H1 (cell line): ENCODE measurements at regions not wholly inside any gene's neighbourhood (a gene's known extent, or its start where the extent isn't known, plus 50 kb on each side); places are given as distances from the start of the nearest gene placed in this dataset.

Experiments
- CTCF ChIA-PET: fragments of 300-600 bp; sonication (Branson Sonifier 250); formaldehyde crosslinking; loops from one replicate; lab custom pipeline; 2021; ENCODE audit not compliant: partially characterized antibody; lab: Charles Lee
- POLR2A ChIA-PET: fragments of 300-600 bp; sonication (Branson Sonifier 250); formaldehyde crosslinking; loops from one replicate; lab custom pipeline; 2021; ENCODE audit warnings: inconsistent platforms; ENCODE audit not compliant: partially characterized antibody; lab: Charles Lee
- DNase-seq, 2 experiments: peaks; one replicate each; pipeline versions ENCODE4 v3.0.0 to v3.0.0-alpha.2; 2010 to 2022; ENCODE audit warnings: low spot score in 2 of 2, low read depth in 1 of 2, mixed read lengths in 1 of 2
- FAIRE-seq: peaks from 2 replicates; lab custom pipeline; 2011; peaks lifted over from hg19 to GRCh38; lab: Jason Lieb, UNC
- H2AFZ ChIP-seq: 2 replicates; pipeline ENCODE4 v1.8.1; 2012; ENCODE audit warnings: low read length, inconsistent platforms
- H2AK5ac ChIP-seq: 2 replicates; pipeline ENCODE4 v1.6.1; 2013; ENCODE audit warnings: low read depth, low read length
- H2BK120ac ChIP-seq: replicated peaks from 2 replicates; pipeline ENCODE3; 2013; ENCODE audit warnings: low read depth, low read length, inconsistent platforms
- H2BK12ac ChIP-seq: 2 replicates; pipeline ENCODE4 v1.6.1; 2013; ENCODE audit warnings: low read depth, low read length
- H2BK15ac ChIP-seq: 2 replicates; pipeline ENCODE4 v1.6.1; 2013; ENCODE audit warnings: low read length
- H2BK20ac ChIP-seq: 2 replicates; pipeline ENCODE4 v1.6.1; 2013; ENCODE audit warnings: low read length
- H2BK5ac ChIP-seq: 2 replicates; pipeline ENCODE4 v1.6.1; 2013; ENCODE audit warnings: low read depth, low read length
- H3K14ac ChIP-seq: 2 replicates; pipeline ENCODE4 v1.6.1; 2013; ENCODE audit warnings: inconsistent platforms; ENCODE audit not compliant: insufficient read length
- H3K18ac ChIP-seq: 2 replicates; pipeline ENCODE4 v1.6.1; 2013; ENCODE audit warnings: low read length; ENCODE audit errors: extremely low read depth
- H3K23ac ChIP-seq: 2 replicates; pipeline ENCODE4 v1.6.1; 2013; ENCODE audit warnings: inconsistent platforms; ENCODE audit not compliant: insufficient read length
- H3K23me2 ChIP-seq: 2 replicates; pipeline ENCODE4 v1.6.1; 2013; ENCODE audit warnings: low read depth, low read length
- H3K27ac ChIP-seq: 2 replicates; pipeline ENCODE4 v1.6.1; 2011; ENCODE audit warnings: low read depth, low read length, inconsistent platforms
- H3K27me3 ChIP-seq, 4 experiments: replicated peaks in 1 of 4; 1 replicate in 1 of 4; 2 replicates in 3 of 4; pipeline versions ENCODE4 v1.6.1 to v1.8.1; 2011 to 2013; ENCODE audit warnings: low read length in 3 of 4, mild to moderate bottlenecking in 3 of 4, inconsistent platforms in 2 of 4, mixed read lengths in 2 of 4, moderate library complexity in 1 of 4; ENCODE audit not compliant: control insufficient read depth in 3 of 4, insufficient read depth in 3 of 4; ENCODE audit errors: extremely low read depth in 1 of 4
- H3K36me3 ChIP-seq, 4 experiments: 2 replicates each; pipeline versions ENCODE4 v1.6.1 to v1.8.1; 2011 to 2013; ENCODE audit warnings: mild to moderate bottlenecking in 4 of 4, low read length in 3 of 4, moderate library complexity in 2 of 4, control low read depth in 1 of 4, inconsistent platforms in 1 of 4; ENCODE audit not compliant: insufficient read depth in 4 of 4, control insufficient read depth in 2 of 4
- H3K4ac ChIP-seq: replicated peaks from 2 replicates; pipeline ENCODE3; 2013; ENCODE audit warnings: low read length, low read depth, mixed read lengths, inconsistent platforms; ENCODE audit not compliant: insufficient read length
- H3K4me1 ChIP-seq, 4 experiments: replicated peaks in 1 of 4; 1 replicate in 1 of 4; 2 replicates in 3 of 4; pipeline versions ENCODE4 v1.6.1 to v1.8.1; 2011 to 2013; ENCODE audit warnings: low read length in 3 of 4, inconsistent platforms in 2 of 4, mixed read lengths in 1 of 4; ENCODE audit not compliant: insufficient read depth in 4 of 4, control insufficient read depth in 3 of 4
- H3K4me2 ChIP-seq, 2 experiments: 2 replicates each; pipeline versions ENCODE4 v1.6.1 to v1.8.1; 2011 to 2013; ENCODE audit warnings: low read depth in 2 of 2, low read length in 2 of 2, control low read depth in 1 of 2, inconsistent platforms in 1 of 2, mild to moderate bottlenecking in 1 of 2; ENCODE audit not compliant: insufficient read depth in 1 of 2
- H3K4me3 ChIP-seq, 4 experiments: fragments of 200-600, 300-600 bp in 1 of 4; sonication (generic), shearing (Covaris generic), sonication (Bioruptor Twin) in 1 of 4; 2 replicates each; pipeline versions ENCODE4 v1.5.1 to v1.8.1; 2011 to 2016; ENCODE audit warnings: low read length in 4 of 4, low read depth in 3 of 4, control low read depth in 2 of 4, inconsistent platforms in 2 of 4, mild to moderate bottlenecking in 2 of 4, mixed read lengths in 1 of 4, moderate library complexity in 1 of 4; ENCODE audit not compliant: insufficient read depth in 2 of 4; ENCODE audit errors: extremely low read depth in 1 of 4
- H3K56ac ChIP-seq: replicated peaks from 2 replicates; pipeline ENCODE3; 2013; ENCODE audit warnings: low read depth, mild to moderate bottlenecking, mixed read lengths, low read length, inconsistent platforms; ENCODE audit not compliant: insufficient read length
- H3K79me1 ChIP-seq: 2 replicates; pipeline ENCODE4 v1.6.1; 2013; ENCODE audit warnings: low read depth, low read length, control low read depth
- H3K79me2 ChIP-seq, 2 experiments: 2 replicates each; pipeline versions ENCODE4 v1.6.1 to v1.8.1; 2012 to 2013; ENCODE audit warnings: low read length in 2 of 2, mild to moderate bottlenecking in 2 of 2, inconsistent platforms in 1 of 2; ENCODE audit not compliant: insufficient read depth in 2 of 2, control insufficient read depth in 1 of 2
- H3K9ac ChIP-seq, 4 experiments: replicated peaks in 1 of 4; 1 replicate in 1 of 4; 2 replicates in 3 of 4; pipeline versions ENCODE4 v1.6.1 to v1.8.1; 2011 to 2013; ENCODE audit warnings: low read depth in 3 of 4, low read length in 3 of 4, control low read depth in 2 of 4, mild to moderate bottlenecking in 2 of 4, moderate library complexity in 2 of 4, inconsistent platforms in 1 of 4; ENCODE audit errors: extremely low read depth in 1 of 4
- H3K9me3 ChIP-seq, 2 experiments: 2 replicates each; pipeline versions ENCODE4 v1.6.1 to v1.8.1; 2012 to 2013; ENCODE audit warnings: mild to moderate bottlenecking in 2 of 2, moderate library complexity in 2 of 2, control low read depth in 1 of 2, inconsistent platforms in 1 of 2, low read depth in 1 of 2, low read length in 1 of 2, mixed read lengths in 1 of 2; ENCODE audit not compliant: insufficient read depth in 2 of 2
- H4K20me1 ChIP-seq, 2 experiments: replicated peaks in 1 of 2; 2 replicates each; pipeline versions ENCODE3 to v1.8.1; 2011 to 2013; ENCODE audit warnings: inconsistent platforms in 2 of 2, low read length in 2 of 2, mild to moderate bottlenecking in 1 of 2; ENCODE audit not compliant: insufficient read depth in 2 of 2, control insufficient read depth in 1 of 2
- H4K5ac ChIP-seq: 2 replicates; pipeline ENCODE4 v1.6.1; 2013; ENCODE audit warnings: low read length, low read depth, mixed read lengths, inconsistent platforms; ENCODE audit not compliant: insufficient read length
- H4K8ac ChIP-seq: 2 replicates; pipeline ENCODE4 v1.8.0; 2013; ENCODE audit warnings: mild to moderate bottlenecking, moderate library complexity, low read length, inconsistent platforms; ENCODE audit not compliant: insufficient read depth; ENCODE audit errors: extremely low read depth
- H4K91ac ChIP-seq: replicated peaks from 2 replicates; pipeline ENCODE3; 2013; ENCODE audit warnings: low read length, mixed read lengths, inconsistent platforms; ENCODE audit not compliant: insufficient read length
- EP300 ChIP-seq, 2 experiments: IDR thresholded peaks; 1 replicate in 1 of 2; 2 replicates in 1 of 2; pipeline ENCODE4 v1.6.1; 2011 to 2012; ENCODE audit warnings: low read depth in 2 of 2, low read length in 2 of 2, mild to moderate bottlenecking in 2 of 2, borderline replicate concordance in 1 of 2, inconsistent platforms in 1 of 2, moderate library complexity in 1 of 2
- WGBS, 2 experiments: shearing (Covaris generic) in 1 of 2; methylation state at CpG; one replicate each; pipeline versions ENCODE4 v1.1.6 to v1.1.7; 2013 to 2015; ENCODE audit warnings: low lambda C conversion rate in 2 of 2, mixed read lengths in 2 of 2, inconsistent platforms in 1 of 2, low coverage in 1 of 2, missing lambda C conversion rate in 1 of 2; ENCODE audit not compliant: insufficient replicate concordance in 2 of 2, insufficient coverage in 1 of 2, insufficient read length in 1 of 2; ENCODE audit errors: extremely low coverage in 1 of 2, missing lambda C conversion rate in 1 of 2; 5-methylcytosine and 5-hydroxymethylcytosine counted together

- TF ChIP-seq EP300 (IDR thresholded peaks at IDR 0.05; ENCODE audit: borderline replicate concordance in 1 of 2, low read depth in 2 of 2, low read length in 2 of 2): no peak
- ChIA-PET CTCF (interaction anchor here (0.6 to 2.9 kb wide), 2 partner anchors 7 to 201 kb away, joined by 3 to 17 read pairs; no protein-coding TSS in a partner anchor), POLR2A (interaction anchor here (1.6 kb wide), 1 partner anchor 19 kb away, joined by 3 read pairs; no protein-coding TSS in a partner anchor)
- Histone ChIP-seq H2BK20ac (no peak overlapping the region), H3K79me2 (no peaks in the 10 kb centered on the region), H3K9ac (no peak overlapping the region), H4K20me1 (peaks cover 7 to 19% of the 10 kb centered on the region in 2 experiments), H2BK120ac (no peak overlapping the region), H3K18ac (no peak overlapping the region), H3K4me1 (0 out of 7 replicates have a peak, but pooled peaks cover 0 to 3% (median under 1%) of the 10 kb centered on the region in 4 experiments), H3K27ac (no peak overlapping the region), H2BK15ac (no peak overlapping the region), H2BK12ac (no peak overlapping the region), H3K4ac (no peak overlapping the region), H2AFZ (no peak overlapping the region), H4K5ac (no peak overlapping the region), H2AK5ac (no peak overlapping the region), H4K8ac (peak overlapping the region; percentile 19; the same call in 1 of the 2 replicates), H3K23me2 (no peaks in the 10 kb centered on the region), H3K14ac (no peak overlapping the region), H3K9me3 (no peaks in the 10 kb centered on the region), H4K91ac (no peak overlapping the region), H3K36me3 (no peaks in the 10 kb centered on the region), H3K56ac (no peak overlapping the region), H3K4me3 (no peak overlapping the region), H3K23ac (no peak overlapping the region), H3K79me1 (peaks cover 2% of the 10 kb centered on the region; the same call in 1 of the 2 replicates), H2BK5ac (no peak overlapping the region), H3K4me2 (no peak overlapping the region), H3K27me3 (no peaks in the 10 kb centered on the region)
- DNase-seq (no peak), FAIRE-seq (no peak)
- WGBS, 2 experiments: 96% methylated on average over 11 of the region's 11 CpGs; no CpG with 5 or more reads in 1 of the 2 experiments
Observed at GRCh38 chr22:48557473-48557872, 1270.2 kb downstream of the BRD1 start.
